Mesendoderm (in vitro differentiated cells): ENCODE measurements at regions not wholly inside any gene's neighbourhood (a gene's known extent, or its start where the extent isn't known, plus 50 kb on each side); places are given as distances from the start of the nearest gene placed in this dataset.

Experiments
- DNase-seq: peaks from one replicate; pipeline ENCODE4 v3.0.0; 2013
- H2AK5ac ChIP-seq: 2 replicates; pipeline ENCODE4 v1.6.1; 2013; ENCODE audit warnings: low read length, inconsistent platforms
- H2BK120ac ChIP-seq: 2 replicates; pipeline ENCODE4 v1.6.1; 2013; ENCODE audit warnings: low read depth, mild to moderate bottlenecking, low read length, moderate library complexity, mixed read lengths
- H2BK15ac ChIP-seq: replicated peaks from 2 replicates; pipeline ENCODE4 v1.6.1; 2013; ENCODE audit warnings: low read depth, mild to moderate bottlenecking, moderate library complexity
- H2BK5ac ChIP-seq: 2 replicates; pipeline ENCODE4 v1.6.1; 2013; ENCODE audit warnings: low read length, inconsistent platforms
- H3K18ac ChIP-seq: 2 replicates; pipeline ENCODE4 v1.6.1; 2013; ENCODE audit warnings: mild to moderate bottlenecking, low read length, mixed read lengths
- H3K23ac ChIP-seq: one replicate; pipeline ENCODE4 v1.6.1; 2013; ENCODE audit warnings: low read length
- H3K27ac ChIP-seq: 2 replicates; pipeline ENCODE4 v1.5.1; 2013; ENCODE audit warnings: low read depth, mild to moderate bottlenecking, inconsistent platforms, low read length, moderate library complexity
- H3K27me3 ChIP-seq: 2 replicates; pipeline ENCODE4 v1.6.1; 2013; ENCODE audit warnings: low read length, control low read depth, mild to moderate bottlenecking, inconsistent platforms; ENCODE audit not compliant: insufficient read depth, poor library complexity
- H3K36me3 ChIP-seq: 2 replicates; pipeline ENCODE4 v1.6.1; 2013; ENCODE audit warnings: low read length, inconsistent platforms; ENCODE audit not compliant: control insufficient read depth, insufficient read depth
- H3K4ac ChIP-seq: one replicate; pipeline ENCODE4 v1.6.1; 2013; ENCODE audit warnings: low read depth, mild to moderate bottlenecking, low read length, moderate library complexity
- H3K4me1 ChIP-seq: 2 replicates; pipeline ENCODE4 v1.6.1; 2013; ENCODE audit warnings: low read depth, low read length, inconsistent platforms; ENCODE audit not compliant: control insufficient read depth
- H3K4me2 ChIP-seq: 2 replicates; pipeline ENCODE4 v1.6.1; 2013; ENCODE audit warnings: low read length
- H3K4me3 ChIP-seq: 2 replicates; pipeline ENCODE4 v1.5.1; 2013; ENCODE audit warnings: mild to moderate bottlenecking, low read length
- H3K56ac ChIP-seq: one replicate; pipeline ENCODE4 v1.6.1; 2013; ENCODE audit warnings: low read length
- H3K79me1 ChIP-seq: 2 replicates; pipeline ENCODE4 v1.6.1; 2013; ENCODE audit warnings: low read length, inconsistent platforms
- H3K79me2 ChIP-seq: 2 replicates; pipeline ENCODE4 v1.6.1; 2013; ENCODE audit warnings: mild to moderate bottlenecking, low read length; ENCODE audit not compliant: control insufficient read depth, insufficient read depth
- H3K9ac ChIP-seq: 2 replicates; pipeline ENCODE4 v1.6.1; 2013; ENCODE audit warnings: low read length, inconsistent platforms
- H4K5ac ChIP-seq: one replicate; pipeline ENCODE4 v1.6.1; 2013; ENCODE audit warnings: low read length
- H4K8ac ChIP-seq: one replicate; pipeline ENCODE4 v1.6.1; 2013; ENCODE audit warnings: low read depth, mild to moderate bottlenecking, control low read depth, low read length, moderate library complexity
- WGBS: extraction: QIAGEN DNeasy Blood & Tissue Kit; methylation state at CpG from one replicate; pipeline ENCODE4 v1.1.7; 2013; ENCODE audit warnings: low lambda C conversion rate, missing lambda C conversion rate; ENCODE audit not compliant: insufficient coverage; ENCODE audit errors: extremely low coverage; 5-methylcytosine and 5-hydroxymethylcytosine counted together

- Histone ChIP-seq H4K5ac (no peak overlapping the region), H3K4me2 (no peak overlapping the region), H2BK15ac (peak overlapping the region; percentile 57), H3K56ac (no peak overlapping the region), H3K9ac (no peak overlapping the region), H3K18ac (no peak overlapping the region), H3K79me1 (no peaks in the 10 kb centered on the region), H3K79me2 (no peaks in the 10 kb centered on the region), H3K27me3 (no peaks in the 10 kb centered on the region), H3K27ac (no peak overlapping the region), H3K4me1 (peaks cover 11% of the 10 kb centered on the region), H3K23ac (no peak overlapping the region), H3K36me3 (no peaks in the 10 kb centered on the region), H2BK5ac (no peak overlapping the region), H4K8ac (no peak overlapping the region), H2BK120ac (no peak overlapping the region), H3K4me3 (no peak overlapping the region), H3K4ac (no peak overlapping the region), H2AK5ac (no peak overlapping the region)
- no CpG with 5 or more reads among the region's 3 CpGs for WGBS
- no peak for DNase-seq
Measured at GRCh38 chr12:70045036-70045435, 198.2 kb upstream of the CNOT2 start.

DNA sequence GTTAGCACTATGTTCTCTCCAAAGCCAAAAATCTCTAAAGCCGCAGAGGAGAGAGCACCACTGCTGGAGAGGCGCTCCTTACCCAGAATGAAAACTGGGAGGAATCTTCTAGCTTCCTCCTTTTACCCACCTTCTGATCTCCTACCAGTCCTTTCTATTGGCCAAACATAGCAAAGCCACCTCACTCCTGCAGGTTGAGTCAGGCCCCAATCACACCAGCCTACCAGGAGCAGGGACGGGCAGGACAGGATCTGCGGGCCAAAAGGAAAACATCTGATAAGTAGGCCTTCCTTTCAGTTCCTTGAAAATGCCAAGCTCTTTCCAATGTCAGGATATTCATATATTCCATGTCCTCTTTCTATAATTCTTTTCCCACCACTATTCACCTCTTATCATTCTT is 197.7 kb upstream of the CNOT2 start:
- Histone ChIP-seq H2AK5ac (no peak overlapping the region), H3K79me2 (no peaks in the 10 kb centered on the region), H3K23ac (no peak overlapping the region), H3K4me3 (no peak overlapping the region), H3K27ac (no peak overlapping the region), H3K79me1 (no peaks in the 10 kb centered on the region), H3K9ac (no peak overlapping the region), H2BK120ac (no peak overlapping the region), H3K18ac (peak overlapping the region; percentile 4), H4K5ac (no peak overlapping the region), H3K4me1 (peaks cover 14% of the 10 kb centered on the region), H2BK15ac (peak overlapping the region; percentile 57), H3K56ac (peak overlapping the region; percentile 18), H4K8ac (no peak overlapping the region), H3K27me3 (no peaks in the 10 kb centered on the region), H2BK5ac (no peak overlapping the region), H3K4me2 (no peak overlapping the region), H3K4ac (peak overlapping the region; percentile 9), H3K36me3 (no peaks in the 10 kb centered on the region)
- no CpG with 5 or more reads among the region's 4 CpGs for WGBS
- no peak for DNase-seq

GRCh38 chr12:70048521-70049250 is 194.5 kb upstream of the CNOT2 start:
- Histone ChIP-seq H3K9ac (no peak overlapping the region), H3K79me2 (no peaks in the 10 kb centered on the region), H3K27me3 (no peaks in the 10 kb centered on the region), H2AK5ac (no peak overlapping the region), H3K79me1 (no peaks in the 10 kb centered on the region), H3K4ac (peak overlapping the region; percentile 43), H3K18ac (peak overlapping the region; percentile 91), H3K23ac (no peak overlapping the region), H2BK120ac (peak overlapping the region; percentile 95), H3K4me1 (peaks cover 19% of the 10 kb centered on the region), H3K56ac (peak overlapping the region; percentile 35), H3K4me3 (no peak overlapping the region), H2BK15ac (no peak overlapping the region), H2BK5ac (peak overlapping the region; percentile 87), H4K5ac (no peak overlapping the region), H3K36me3 (no peaks in the 10 kb centered on the region), H3K4me2 (no peak overlapping the region), H3K27ac (no peak overlapping the region), H4K8ac (no peak overlapping the region)
- no CpG with 5 or more reads among the region's 1 CpG for WGBS
- no peak for DNase-seq

DNA sequence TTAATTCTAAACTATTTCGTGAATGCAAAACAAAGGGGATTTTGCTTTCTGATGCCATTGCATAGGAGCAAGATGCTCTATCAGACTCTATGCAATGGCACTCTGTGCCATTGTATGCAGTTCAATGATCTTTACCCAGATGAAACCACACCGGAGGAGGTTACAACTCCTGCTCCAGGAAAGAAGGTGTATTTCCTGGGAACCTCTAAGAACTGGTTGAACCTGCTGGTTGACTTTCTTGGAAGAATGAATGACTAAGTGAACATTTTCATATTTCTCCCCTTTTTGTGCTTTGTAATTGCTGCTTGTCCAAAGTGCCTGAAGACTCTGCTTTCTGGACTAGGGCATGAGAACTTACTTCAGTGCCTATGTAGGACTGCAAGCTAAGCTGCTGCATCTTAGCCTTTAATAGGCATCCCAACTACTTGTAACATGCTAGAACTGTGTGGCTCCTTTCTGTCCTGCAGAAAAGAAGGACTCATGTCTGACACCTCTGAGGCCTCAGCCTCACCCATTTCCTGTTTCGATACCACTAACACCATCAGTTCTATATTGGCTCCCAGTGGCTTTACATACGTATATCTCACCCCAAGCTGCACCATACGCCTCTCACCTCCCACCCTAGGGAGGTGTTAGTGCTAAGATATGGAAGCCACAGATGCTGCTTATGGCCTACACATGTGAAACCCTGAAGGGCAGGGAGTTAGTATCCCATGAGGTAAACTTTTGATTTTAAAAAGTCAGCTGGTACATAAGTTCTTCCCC is 193.5 kb upstream of the CNOT2 start:
- no peaks in the 10 kb centered on the region for H3K79me1 ChIP-seq
- H4K5ac ChIP-seq: peak overlapping the region; percentile 94
- H3K9ac ChIP-seq: no peak overlapping the region
- H3K23ac ChIP-seq: no peak overlapping the region
- WGBS: no CpG with 5 or more reads among the region's 5 CpGs
- no peak overlapping the region for H3K4me2 ChIP-seq
- peak overlapping the region; percentile 10 for H2AK5ac ChIP-seq
- no peaks in the 10 kb centered on the region for H3K36me3 ChIP-seq
- H3K56ac ChIP-seq: peak overlapping the region; percentile 68
- H3K27me3 ChIP-seq: no peaks in the 10 kb centered on the region
- no peaks in the 10 kb centered on the region for H3K79me2 ChIP-seq
- no peak overlapping the region for H2BK15ac ChIP-seq
- H3K4ac ChIP-seq: no peak overlapping the region
- H3K27ac ChIP-seq: peak overlapping the region; percentile 79
- peak; percentile 95 for DNase-seq
- H3K4me1 ChIP-seq: peaks cover 18% of the 10 kb centered on the region
- H2BK120ac ChIP-seq: peak overlapping the region; percentile 68
- no peak overlapping the region for H4K8ac ChIP-seq
- no peak overlapping the region for H3K4me3 ChIP-seq
- peak overlapping the region; percentile 82 for H3K18ac ChIP-seq
- H2BK5ac ChIP-seq: peak overlapping the region; percentile 84

- peaks cover 18% of the 10 kb centered on the region for H3K4me1 ChIP-seq
- no peak overlapping the region for H4K5ac ChIP-seq
- no peak overlapping the region for H2AK5ac ChIP-seq
- no CpG with 5 or more reads among the region's 1 CpG for WGBS
- no peak overlapping the region for H3K18ac ChIP-seq
- no peak overlapping the region for H3K23ac ChIP-seq
- H3K79me2 ChIP-seq: no peaks in the 10 kb centered on the region
- H3K4me2 ChIP-seq: no peak overlapping the region
- H3K9ac ChIP-seq: no peak overlapping the region
- H3K56ac ChIP-seq: no peak overlapping the region
- no peak overlapping the region for H3K27ac ChIP-seq
- H3K27me3 ChIP-seq: no peaks in the 10 kb centered on the region
- no peaks in the 10 kb centered on the region for H3K36me3 ChIP-seq
- H4K8ac ChIP-seq: no peak overlapping the region
- peak overlapping the region; percentile 92 for H2BK15ac ChIP-seq
- no peak for DNase-seq
- H2BK5ac ChIP-seq: peak overlapping the region; percentile 29
- no peaks in the 10 kb centered on the region for H3K79me1 ChIP-seq
- H2BK120ac ChIP-seq: peak overlapping the region; percentile 68
- no peak overlapping the region for H3K4me3 ChIP-seq
- no peak overlapping the region for H3K4ac ChIP-seq
Measured at GRCh38 chr12:70052476-70052875, 190.8 kb upstream of the CNOT2 start.
